SK-MEL-5 (cell line): ENCODE measurements at regions not wholly inside any gene's neighbourhood (a gene's known extent, or its start where the extent isn't known, plus 50 kb on each side); places are given as distances from the start of the nearest gene placed in this dataset.
A peak's percentile ranks its signal among the peaks of the same experiment; 100 is the strongest.
"Not testable (repeated sequence)": the region's sequence is repeated elsewhere in the genome, so short reads cannot be mapped to it uniquely, and the experiment has no call there.

Experiments
- DNase-seq: peaks from one replicate; pipeline ENCODE4 v3.0.0-alpha.2; 2016; ENCODE audit warnings: low read depth, low spot score
- in situ Hi-C: cut with HindIII; loops from 2 replicates; pipeline ENCODE4 v1.10.0; 2016; ENCODE audit warnings: low sequenced_read_pairs, high pct_unique_total_duplicates, low pct_unique_long_range_greater_than_20kb

GRCh38 chr12:114801381-114801780, 117.4 kb upstream of the TBX3 start:
- not testable (repeated sequence) for DNase-seq

DNA sequence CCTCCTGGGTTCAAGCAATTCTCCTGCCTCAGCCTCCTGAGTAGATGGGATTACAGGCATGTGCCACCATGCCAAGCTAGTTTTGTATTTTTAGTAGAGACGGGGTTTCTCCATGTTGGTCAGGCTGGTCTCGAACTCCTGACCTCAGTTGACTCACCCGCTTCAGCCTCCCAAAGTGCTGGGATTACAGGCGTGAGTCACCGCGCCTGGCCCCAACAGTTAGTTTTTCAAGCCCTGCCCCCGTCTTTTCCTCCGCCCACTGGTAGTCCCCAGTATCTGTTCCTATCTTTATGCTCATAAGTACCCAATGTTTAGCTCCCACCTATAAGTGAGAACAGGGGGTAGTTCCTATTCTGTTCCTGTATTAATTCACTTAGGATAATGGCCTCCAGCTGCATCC, 116.6 kb upstream of the TBX3 start:
- in situ Hi-C loops, DNase-seq: not testable (repeated sequence)

More at GRCh38 chr12:114801381-114801780, 117.4 kb upstream of the TBX3 start:
- in situ Hi-C loops = not testable (repeated sequence)

DNA sequence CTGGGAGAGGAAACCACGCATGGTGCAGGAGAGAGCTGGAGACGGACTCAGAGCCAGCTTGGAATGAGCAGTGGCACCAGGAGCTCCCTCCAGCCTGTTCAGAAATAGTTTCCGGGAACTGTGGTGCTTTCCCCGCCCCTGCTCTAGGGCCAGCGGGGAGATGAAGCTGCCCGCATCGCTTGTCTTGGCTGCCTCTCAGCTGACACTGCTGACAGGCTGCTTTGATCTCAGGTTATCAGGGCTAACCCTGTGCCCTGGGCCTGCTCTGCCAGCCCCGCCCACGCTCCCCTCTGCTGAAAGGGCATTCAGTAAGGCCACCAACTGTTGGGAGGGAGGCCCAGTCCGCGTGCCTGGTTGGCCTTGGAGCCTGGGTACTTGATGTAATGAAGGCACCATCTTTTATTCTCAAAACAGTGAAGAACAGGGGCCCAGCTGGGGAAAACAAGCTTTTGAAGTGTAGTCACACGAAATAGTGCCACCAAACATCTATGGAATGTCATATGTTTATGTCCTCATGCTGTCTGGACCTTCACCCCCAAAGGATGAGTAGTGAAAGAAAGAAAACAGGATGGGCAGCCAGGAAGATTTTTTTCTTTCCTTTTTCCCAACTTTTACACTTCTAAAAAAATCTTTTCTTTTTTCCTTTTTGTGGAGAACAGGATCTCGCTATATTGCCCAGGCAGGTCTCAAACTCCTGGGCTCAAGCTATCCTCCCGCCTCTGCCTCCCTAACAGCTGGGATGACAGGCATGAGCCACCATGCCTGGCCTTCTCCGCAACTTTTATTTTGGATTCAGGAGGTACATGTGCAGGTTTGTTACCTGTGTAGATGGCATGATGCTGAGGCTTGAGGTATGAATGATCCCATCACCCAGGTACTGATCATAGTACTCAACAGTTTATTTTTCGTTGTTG, 115.9 kb upstream of the TBX3 start:
- peak; percentile 66 for DNase-seq
- in situ Hi-C loops = no loop called here

GRCh38 chr12:114794049-114794558, 110.1 kb upstream of the TBX3 start:
- in situ Hi-C loops = no loop called here

GRCh38 chr12:114790276-114790675, 106.3 kb upstream of the TBX3 start:
- in situ Hi-C loops = no loop called here

More at GRCh38 chr12:114794049-114794558, 110.1 kb upstream of the TBX3 start:
- no peak for DNase-seq

DNA sequence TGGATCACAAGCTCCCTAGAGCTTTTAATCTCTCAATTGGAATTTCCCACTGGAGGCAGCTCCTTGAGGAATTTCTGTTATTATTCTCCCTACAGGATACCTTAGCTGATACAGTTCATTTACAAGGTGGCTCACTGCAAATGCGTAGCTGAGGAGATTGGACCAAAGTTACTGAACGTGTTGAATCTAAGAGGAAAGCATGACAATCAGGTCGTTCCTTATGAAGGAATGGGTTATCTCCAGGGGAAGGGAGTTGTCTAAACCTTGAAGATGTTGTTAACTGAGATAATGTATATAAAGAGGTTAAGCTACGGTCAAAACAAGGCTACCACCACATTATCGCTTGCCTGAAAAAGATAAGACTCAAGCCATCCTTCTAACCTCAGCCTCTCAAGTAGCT, 105.8 kb upstream of the TBX3 start:
- in situ Hi-C loops = no loop called here

More at GRCh38 chr12:114790276-114790675, 106.3 kb upstream of the TBX3 start:
- no peak for DNase-seq

GRCh38 chr12:114789276-114789675, 105.3 kb upstream of the TBX3 start:
- in situ Hi-C loops = no loop called here
- no peak for DNase-seq

More for the DNA sequence above, 105.8 kb upstream of the TBX3 start:
- DNase-seq = no peak

DNA sequence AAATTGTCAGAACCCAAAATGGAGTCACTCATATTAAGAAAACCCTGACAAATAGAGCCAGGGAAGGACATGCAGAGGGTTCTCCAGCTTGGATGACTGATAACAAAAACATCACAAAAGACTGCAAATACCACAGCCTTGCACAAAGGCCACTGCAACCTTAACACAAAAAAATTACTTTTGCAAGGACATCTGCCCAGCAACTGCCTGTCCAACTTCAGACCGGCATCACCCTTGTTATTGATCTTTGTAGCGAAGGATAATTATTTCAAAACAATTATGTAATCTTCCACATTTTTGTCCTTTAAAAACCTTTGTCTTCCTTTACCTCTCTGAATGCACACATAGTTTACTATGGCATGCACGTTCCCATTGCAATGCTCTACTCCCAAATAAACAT, 100.6 kb upstream of the TBX3 start:
- no peak for DNase-seq
- in situ Hi-C loops = no loop called here

GRCh38 chr12:114783089-114783618, 99.2 kb upstream of the TBX3 start:
- no peak for DNase-seq
- in situ Hi-C loops = no loop called here

- no peak for DNase-seq
- in situ Hi-C loops = no loop called here
Measured at GRCh38 chr12:114780746-114781399, 96.9 kb upstream of the TBX3 start.

DNA sequence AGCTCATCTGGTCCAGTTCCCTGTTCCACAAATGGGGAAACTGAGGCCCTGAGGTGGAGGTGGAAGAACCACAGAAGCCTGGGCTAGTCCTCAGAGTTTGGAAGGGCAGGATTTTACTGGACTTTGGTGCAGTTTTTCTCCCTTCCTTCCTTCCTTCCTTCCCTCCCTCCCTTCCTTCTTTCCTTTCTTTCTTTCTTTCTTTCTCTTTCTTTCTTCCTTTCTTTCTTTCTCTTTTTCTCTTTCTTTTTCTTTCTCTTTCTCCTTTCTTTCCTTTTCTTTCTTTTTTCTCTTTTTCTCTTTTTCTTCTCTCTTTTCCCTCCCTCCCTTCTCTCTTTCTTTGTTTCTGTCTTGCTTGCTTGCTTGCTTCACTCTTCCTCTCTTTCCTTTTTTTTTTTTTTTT, 95.7 kb upstream of the TBX3 start:
- in situ Hi-C loops = no loop called here
- DNase-seq = no peak

- no peak for DNase-seq
- in situ Hi-C loops = no loop called here
Measured at GRCh38 chr12:114779186-114779585, 95.2 kb upstream of the TBX3 start.

DNA sequence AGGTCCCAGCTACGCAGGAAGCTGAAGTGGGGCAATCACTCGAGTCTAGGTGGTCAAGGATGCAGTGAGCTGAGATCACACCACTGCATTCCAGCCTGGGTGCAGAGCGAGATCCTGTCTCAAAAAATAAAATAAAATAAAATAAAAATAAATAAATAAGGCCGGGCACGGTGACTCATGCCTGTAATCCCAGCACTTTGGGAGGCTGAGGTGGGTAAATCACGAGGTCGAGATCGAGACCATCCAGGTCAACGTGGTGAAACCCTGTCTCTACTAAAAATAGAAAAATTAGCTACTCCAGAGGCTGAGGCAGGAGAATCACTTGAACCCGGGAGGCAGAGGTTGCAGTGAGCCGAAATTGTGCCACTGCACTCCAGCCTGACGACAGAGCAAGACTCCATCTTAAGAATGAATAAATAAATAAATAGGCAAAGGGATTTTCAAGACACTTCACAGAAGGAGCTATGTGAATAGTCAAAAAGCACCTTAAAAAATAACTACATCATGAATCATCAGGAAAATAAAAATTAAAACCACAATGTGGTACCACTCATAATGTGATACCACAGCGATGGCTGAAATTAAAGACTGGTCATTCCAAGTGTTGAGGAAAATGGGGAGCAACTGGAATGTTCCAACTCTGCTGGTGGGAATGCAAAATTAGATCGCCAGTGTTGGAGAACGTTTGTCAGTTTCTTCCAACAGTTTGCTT, 92.9 kb upstream of the TBX3 start:
- no peak for DNase-seq
- in situ Hi-C loops = no loop called here

- in situ Hi-C loops = no loop called here
Measured at GRCh38 chr12:114774699-114775098, 90.7 kb upstream of the TBX3 start.

DNA sequence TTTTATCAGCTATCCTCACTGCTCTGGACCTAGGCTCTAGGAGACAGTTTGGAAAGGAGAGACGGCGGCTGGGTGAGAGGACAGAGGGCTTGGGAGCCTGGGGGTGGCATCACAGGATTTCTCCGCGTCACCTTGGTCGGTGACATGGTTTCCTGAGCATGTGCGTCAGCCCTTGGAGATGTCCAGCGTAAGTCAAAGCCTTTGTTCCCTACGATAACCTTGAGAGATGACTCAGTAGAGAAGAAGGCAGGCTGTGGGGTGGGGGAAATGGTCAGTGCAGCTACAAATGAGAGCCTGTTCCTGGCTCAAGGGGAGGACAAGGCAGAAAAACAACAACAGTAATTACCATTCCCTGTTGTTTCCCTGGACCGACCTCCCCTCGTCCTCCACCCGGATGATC, 90.2 kb upstream of the TBX3 start:
- peak; percentile 72 for DNase-seq
- in situ Hi-C loops = no loop called here

More at GRCh38 chr12:114774699-114775098, 90.7 kb upstream of the TBX3 start:
- DNase-seq = no peak

GRCh38 chr12:114770323-114770722, 86.3 kb upstream of the TBX3 start:
- in situ Hi-C loops = no loop called here
- peak; percentile 55 for DNase-seq

- peak; percentile 89 for DNase-seq
- in situ Hi-C loops = no loop called here
Measured at GRCh38 chr12:114769634-114770033, 85.7 kb upstream of the TBX3 start.
